MCF 10A (cell line): ENCODE measurements at regions not wholly inside any gene's neighbourhood (a gene's known extent, or its start where the extent isn't known, plus 50 kb on each side); places are given as distances from the start of the nearest gene placed in this dataset.

Source experiments
- BruUV-seq: library from RNA; stranded (reverse); fragments of 400-500 nt; replicated peaks from 2 replicates; lab custom pipeline; 2021; lab: Mats Ljungman, UMichigan
- CTCF ChIA-PET: fragments of 300-600 bp; sonication (Branson Sonifier 250); formaldehyde crosslinking; extraction: SDS; loops from one replicate; lab custom pipeline; 2021; ENCODE audit warnings: antibody characterized with exemption, inconsistent platforms; lab: Yijun Ruan, JAX
- POLR2A ChIA-PET: fragments of 300-600, 350-650 bp; sonication (Branson Sonifier 250); formaldehyde crosslinking; extraction: SDS; loops from one replicate; lab custom pipeline; 2020; ENCODE audit warnings: antibody characterized with exemption, inconsistent platforms; lab: Yijun Ruan, JAX
- DNase-seq: peaks from one replicate; pipeline ENCODE4 v3.0.0-alpha.2; 2018; ENCODE audit not compliant: unreplicated experiment
- H3K27ac Mint-ChIP-seq: one replicate; pipeline ENCODE4 v1.8.0; 2022; ENCODE audit warnings: mild to moderate bottlenecking, low read depth, mixed read lengths; ENCODE audit not compliant: unreplicated experiment
- H3K27me3 Mint-ChIP-seq: one replicate; pipeline ENCODE4 v1.8.0; 2022; ENCODE audit warnings: mixed read lengths; ENCODE audit not compliant: insufficient read depth, unreplicated experiment
- H3K36me3 Mint-ChIP-seq: one replicate; pipeline ENCODE4 v1.8.0; 2022; ENCODE audit warnings: mild to moderate bottlenecking, moderate library complexity, mixed read lengths; ENCODE audit not compliant: insufficient read depth, unreplicated experiment
- H3K4me1 Mint-ChIP-seq: one replicate; pipeline ENCODE4 v1.8.0; 2022; ENCODE audit warnings: mixed read lengths; ENCODE audit not compliant: insufficient read depth, unreplicated experiment
- H3K4me3 Mint-ChIP-seq: one replicate; pipeline ENCODE4 v1.8.0; 2022; ENCODE audit warnings: mild to moderate bottlenecking, moderate library complexity, mixed read lengths; ENCODE audit not compliant: unreplicated experiment
- H3K9me3 Mint-ChIP-seq: one replicate; pipeline ENCODE4 v1.8.0; 2022; ENCODE audit warnings: mixed read lengths; ENCODE audit not compliant: unreplicated experiment
- intact Hi-C: fragments of 100-400 bp; cut with micrococcal nuclease; formaldehyde crosslinking; loops from 2 replicates; pipeline ENCODE4 v1.14.1; 2022
- TF ChIP-seq, protein P1 (sequence below): fragments of 200-600 bp; IDR thresholded peaks from one replicate; pipeline ENCODE4 v1.8.0; 2022; ENCODE audit warnings: antibody characterized with exemption, mild to moderate bottlenecking; ENCODE audit not compliant: unreplicated experiment

GRCh38 chr5:20522905-20523482 is 535.0 kb upstream of the CDH18 start:
- intact Hi-C loops: no loop called here
- TF ChIP-seq, protein P1, sequence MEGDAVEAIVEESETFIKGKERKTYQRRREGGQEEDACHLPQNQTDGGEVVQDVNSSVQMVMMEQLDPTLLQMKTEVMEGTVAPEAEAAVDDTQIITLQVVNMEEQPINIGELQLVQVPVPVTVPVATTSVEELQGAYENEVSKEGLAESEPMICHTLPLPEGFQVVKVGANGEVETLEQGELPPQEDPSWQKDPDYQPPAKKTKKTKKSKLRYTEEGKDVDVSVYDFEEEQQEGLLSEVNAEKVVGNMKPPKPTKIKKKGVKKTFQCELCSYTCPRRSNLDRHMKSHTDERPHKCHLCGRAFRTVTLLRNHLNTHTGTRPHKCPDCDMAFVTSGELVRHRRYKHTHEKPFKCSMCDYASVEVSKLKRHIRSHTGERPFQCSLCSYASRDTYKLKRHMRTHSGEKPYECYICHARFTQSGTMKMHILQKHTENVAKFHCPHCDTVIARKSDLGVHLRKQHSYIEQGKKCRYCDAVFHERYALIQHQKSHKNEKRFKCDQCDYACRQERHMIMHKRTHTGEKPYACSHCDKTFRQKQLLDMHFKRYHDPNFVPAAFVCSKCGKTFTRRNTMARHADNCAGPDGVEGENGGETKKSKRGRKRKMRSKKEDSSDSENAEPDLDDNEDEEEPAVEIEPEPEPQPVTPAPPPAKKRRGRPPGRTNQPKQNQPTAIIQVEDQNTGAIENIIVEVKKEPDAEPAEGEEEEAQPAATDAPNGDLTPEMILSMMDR: no peak
- no peaks in the 10 kb centered on the region for H3K36me3 Mint-ChIP-seq
- DNase-seq: no peak
- ChIA-PET CTCF (no interaction called here), POLR2A (no interaction called here)
- no peaks in the 10 kb centered on the region for H3K4me1 Mint-ChIP-seq
- H3K9me3 Mint-ChIP-seq: peaks cover 15% of the 10 kb centered on the region
- BruUV-seq: no TSS peak
- no peaks in the 10 kb centered on the region for H3K27me3 Mint-ChIP-seq
- no peak overlapping the region for H3K27ac Mint-ChIP-seq
- H3K4me3 Mint-ChIP-seq: no peak overlapping the region

DNA sequence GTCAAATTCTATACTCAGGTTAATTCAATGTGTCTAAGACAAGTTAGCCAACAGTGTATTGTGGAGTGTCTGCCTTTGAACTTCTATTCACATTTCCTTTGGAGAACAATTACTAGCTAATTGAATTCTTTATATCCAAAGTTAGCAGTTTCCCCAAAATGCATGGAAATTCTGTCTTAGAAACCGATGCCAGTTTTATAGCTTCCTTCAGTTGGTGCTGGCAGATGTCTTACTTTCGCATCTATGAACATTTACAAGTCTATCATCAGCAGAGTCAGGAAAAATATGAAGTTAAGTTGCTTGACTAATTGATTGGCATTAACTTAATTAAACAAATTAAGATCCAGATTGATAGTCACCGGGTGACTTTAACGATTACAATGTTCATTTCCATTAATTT is 527.6 kb upstream of the CDH18 start:
- H3K4me3 Mint-ChIP-seq: no peak overlapping the region
- H3K36me3 Mint-ChIP-seq: no peaks in the 10 kb centered on the region
- no peaks in the 10 kb centered on the region for H3K9me3 Mint-ChIP-seq
- ChIA-PET POLR2A (no interaction called here), CTCF (no interaction called here)
- no peak overlapping the region for H3K27ac Mint-ChIP-seq
- intact Hi-C loops: no loop called here
- H3K27me3 Mint-ChIP-seq: no peaks in the 10 kb centered on the region
- BruUV-seq: no TSS peak
- DNase-seq: no peak
- TF ChIP-seq, protein P1: no peak
- no peaks in the 10 kb centered on the region for H3K4me1 Mint-ChIP-seq

- peak; percentile 11 for DNase-seq
- intact Hi-C loops: no loop called here
- H3K4me1 Mint-ChIP-seq: no peaks in the 10 kb centered on the region
- no peak overlapping the region for H3K4me3 Mint-ChIP-seq
- no peak overlapping the region for H3K27ac Mint-ChIP-seq
- H3K36me3 Mint-ChIP-seq: no peaks in the 10 kb centered on the region
- H3K27me3 Mint-ChIP-seq: no peaks in the 10 kb centered on the region
- H3K9me3 Mint-ChIP-seq: no peaks in the 10 kb centered on the region
- BruUV-seq: no TSS peak
- CTCF ChIA-PET: no interaction called here
- POLR2A ChIA-PET: no interaction called here
- TF ChIP-seq, protein P1: no peak
Observed at GRCh38 chr5:20514145-20514544, 526.1 kb upstream of the CDH18 start.

DNA sequence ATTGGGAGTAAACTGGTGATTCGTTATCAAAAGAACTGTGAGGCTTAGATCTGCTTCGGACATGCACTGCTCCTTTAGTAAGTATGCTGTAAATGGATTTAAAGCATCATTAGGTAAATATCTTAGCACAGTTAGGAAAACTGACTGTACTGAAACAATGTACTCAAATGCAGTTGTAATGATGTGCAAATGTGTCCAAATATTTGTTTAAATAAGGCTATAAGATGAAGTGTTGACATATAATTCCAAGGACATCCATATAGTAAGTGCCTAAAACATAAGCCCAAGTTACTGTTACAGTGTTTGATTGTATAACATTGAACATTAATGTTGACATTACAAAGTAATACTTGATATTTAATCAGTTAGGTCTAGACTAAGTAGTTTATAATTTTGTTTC is 512.5 kb upstream of the CDH18 start:
- Mint-ChIP-seq H3K9me3 (no peaks in the 10 kb centered on the region), H3K4me1 (no peaks in the 10 kb centered on the region), H3K27ac (no peak overlapping the region), H3K27me3 (no peaks in the 10 kb centered on the region), H3K36me3 (no peaks in the 10 kb centered on the region), H3K4me3 (no peak overlapping the region)
- no peak for DNase-seq
- CTCF ChIA-PET: interaction anchor here (0.6 kb wide), 1 partner anchor 772 kb away, joined by 3 read pairs; no protein-coding TSS in a partner anchor
- TF ChIP-seq, protein P1: no peak
- no TSS peak for BruUV-seq
- intact Hi-C loops: no loop called here
- POLR2A ChIA-PET: no interaction called here
